Ovary (tissue), 1 donor: ENCODE measurements at regions not wholly inside any gene's neighbourhood (a gene's known extent, or its start where the extent isn't known, plus 50 kb on each side); places are given as distances from the start of the nearest gene placed in this dataset.

Source experiments
- EP300 ChIP-seq: sonication (generic); formaldehyde crosslinking; IDR thresholded peaks from one replicate; pipeline ENCODE4 v1.6.1; 2017; ENCODE audit warnings: antibody characterized with exemption
- POLR2A ChIP-seq: fragments of 450-650 bp; IDR thresholded peaks from one replicate; pipeline ENCODE4 v1.6.1; 2017; ENCODE audit warnings: antibody characterized with exemption, mild to moderate bottlenecking, moderate library complexity

DNA sequence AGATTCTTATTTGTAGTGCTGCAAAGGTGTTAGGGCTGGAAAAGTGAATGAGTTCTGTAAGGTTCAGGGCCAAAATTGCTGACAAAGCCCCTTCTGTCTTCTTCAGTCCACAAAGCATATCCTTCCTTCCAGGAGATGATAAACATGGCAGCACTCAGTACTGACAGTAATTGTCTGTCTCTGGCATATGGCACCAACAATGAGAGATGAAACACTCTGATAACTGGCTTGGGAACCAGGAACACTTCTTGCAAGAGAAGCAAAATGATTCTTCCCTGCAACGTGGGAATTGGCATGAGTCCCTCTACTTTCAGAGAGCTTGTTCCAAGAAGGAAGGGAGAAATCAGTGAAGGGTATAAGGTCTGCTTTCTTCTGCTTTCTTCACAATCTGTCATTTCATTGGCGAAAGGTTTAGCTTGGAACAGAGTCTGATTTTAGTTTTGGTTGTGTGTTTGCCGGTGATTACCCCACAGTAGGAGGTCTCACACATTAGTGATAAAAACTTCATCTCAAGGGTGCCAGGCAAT, 963.3 kb downstream of the NLGN4X start:
- TF ChIP-seq POLR2A (no peak), EP300 (no peak)
